Large intestine (tissue), 3 donors: ENCODE measurements at regions not wholly inside any gene's neighbourhood (a gene's known extent, or its start where the extent isn't known, plus 50 kb on each side); places are given as distances from the start of the nearest gene placed in this dataset.
"Not testable (repeated sequence)": the region's sequence is repeated elsewhere in the genome, so short reads cannot be mapped to it uniquely, and the experiment has no call there.

Source experiments
- DNase-seq, 2 donors: peaks; one replicate each; pipeline versions ENCODE4 v3.0.0 to v3.0.0-alpha.2; 2013
- H3K27ac ChIP-seq: one replicate; pipeline ENCODE4 v1.5.1; 2013; ENCODE audit warnings: low read length
- H3K27me3 ChIP-seq: 2 replicates; pipeline ENCODE4 v1.6.1; 2013; ENCODE audit warnings: low read length; ENCODE audit not compliant: control insufficient read depth, insufficient read depth
- H3K36me3 ChIP-seq: 2 replicates; pipeline ENCODE4 v1.6.1; 2013; ENCODE audit warnings: low read length; ENCODE audit not compliant: control insufficient read depth, insufficient read depth
- H3K4me1 ChIP-seq: one replicate; pipeline ENCODE4 v1.6.1; 2013; ENCODE audit warnings: low read length; ENCODE audit not compliant: control insufficient read depth, insufficient read depth
- H3K4me3 ChIP-seq: one replicate; pipeline ENCODE4 v1.5.1; 2013; ENCODE audit warnings: low read length
- H3K9me3 ChIP-seq: one replicate; pipeline ENCODE4 v1.6.1; 2013; ENCODE audit warnings: mild to moderate bottlenecking, low read depth, low read length, moderate library complexity; ENCODE audit not compliant: control insufficient read depth
- WGBS: methylation state at CpG from one replicate; pipeline ENCODE4 v1.1.5; 2013; ENCODE audit warnings: low lambda C conversion rate; ENCODE audit not compliant: insufficient coverage; 5-methylcytosine and 5-hydroxymethylcytosine counted together

GRCh38 chr10:35942057-35942456, 300.0 kb upstream of the FZD8 start:
- Histone ChIP-seq H3K9me3 (no peaks in the 10 kb centered on the region), H3K27me3 (no peaks in the 10 kb centered on the region), H3K4me3 (no peak overlapping the region), H3K36me3 (no peaks in the 10 kb centered on the region), H3K4me1 (no peaks in the 10 kb centered on the region), H3K27ac (no peak overlapping the region)
- no peak for DNase-seq
- no CpG with 5 or more reads among the region's 3 CpGs for WGBS

DNA sequence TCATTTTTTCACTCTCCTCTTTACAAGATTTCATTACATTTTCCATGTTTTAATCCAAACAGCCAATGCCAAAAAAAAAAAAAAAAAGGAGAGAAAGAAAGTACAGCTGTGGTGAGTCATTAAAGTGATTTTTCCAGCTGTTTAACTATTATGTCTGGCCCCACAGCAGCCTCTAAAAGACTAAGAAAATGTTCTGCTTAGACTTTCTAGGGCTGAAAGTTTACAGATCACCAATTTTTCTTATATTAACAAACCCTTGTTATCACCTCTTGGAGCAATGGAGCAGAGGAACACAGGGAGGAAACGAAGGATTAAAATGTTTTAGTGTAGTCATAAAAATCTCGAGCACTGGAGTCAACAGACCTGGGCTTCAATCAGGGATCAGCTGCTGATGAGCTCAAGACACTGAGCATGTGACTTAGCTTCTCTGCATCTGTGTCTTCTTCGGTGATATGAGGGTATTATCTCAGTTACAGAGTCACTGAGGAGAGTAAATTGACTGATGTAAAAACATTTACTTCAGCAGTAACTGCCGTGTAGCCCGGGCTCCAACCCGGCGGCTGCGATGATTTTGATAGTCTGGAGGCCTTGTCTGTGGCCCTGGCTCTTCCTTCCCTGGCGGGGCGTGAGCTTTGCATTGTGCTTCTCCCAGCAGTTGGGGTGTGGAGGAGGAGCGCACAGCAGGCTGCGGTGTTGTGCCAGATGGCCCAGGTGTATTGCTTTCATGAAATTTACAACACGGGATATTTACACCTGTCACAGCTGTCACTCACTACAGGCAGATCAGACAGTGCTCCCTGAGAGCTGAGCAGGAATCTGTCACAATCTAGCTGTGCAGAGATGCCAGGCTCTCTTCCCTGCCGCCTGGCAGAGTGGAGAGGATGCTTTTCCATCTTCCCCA, 298.3 kb upstream of the FZD8 start:
- no CpG with 5 or more reads among the region's 14 CpGs for WGBS
- H3K4me3 ChIP-seq: no peak overlapping the region
- no peaks in the 10 kb centered on the region for H3K9me3 ChIP-seq
- no peak overlapping the region for H3K27ac ChIP-seq
- H3K27me3 ChIP-seq: no peaks in the 10 kb centered on the region
- no peaks in the 10 kb centered on the region for H3K36me3 ChIP-seq
- H3K4me1 ChIP-seq: no peaks in the 10 kb centered on the region
- DNase-seq: peak in 1 of 2 donors; percentile 44

- Histone ChIP-seq H3K27ac (no peak overlapping the region), H3K36me3 (no peaks in the 10 kb centered on the region), H3K9me3 (no peaks in the 10 kb centered on the region), H3K4me1 (peaks cover 5% of the 10 kb centered on the region), H3K4me3 (no peak overlapping the region), H3K27me3 (no peaks in the 10 kb centered on the region)
- DNase-seq: no peak
- WGBS: no CpG with 5 or more reads among the region's 5 CpGs
Observed at GRCh38 chr10:35938160-35938559, 296.1 kb upstream of the FZD8 start.

- no peaks in the 10 kb centered on the region for H3K36me3 ChIP-seq
- H3K27me3 ChIP-seq: no peaks in the 10 kb centered on the region
- peaks cover 5% of the 10 kb centered on the region for H3K4me1 ChIP-seq
- no peak overlapping the region for H3K27ac ChIP-seq
- H3K9me3 ChIP-seq: no peaks in the 10 kb centered on the region
- DNase-seq: no peak
- no peak overlapping the region for H3K4me3 ChIP-seq
- 89% methylated on average over 1 of the region's 7 CpGs for WGBS
Observed at GRCh38 chr10:35937546-35937945, 295.4 kb upstream of the FZD8 start.

DNA sequence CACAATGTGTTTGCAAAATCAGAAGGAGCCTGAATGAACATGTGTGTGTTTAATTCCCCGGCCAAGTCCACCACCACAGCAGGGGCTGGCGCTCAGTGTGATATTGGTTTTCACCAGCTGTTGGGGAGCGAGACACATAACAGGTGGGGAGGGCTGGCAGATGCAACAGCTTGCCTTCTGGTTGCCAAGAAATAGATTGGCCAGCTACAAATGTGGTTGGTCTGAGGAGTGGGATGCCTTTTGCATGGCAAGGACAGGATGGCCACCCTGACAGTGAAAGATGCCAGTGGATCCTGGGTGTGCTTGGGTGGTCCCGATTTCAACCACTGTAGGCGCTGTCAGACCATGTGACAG, 292.5 kb upstream of the FZD8 start:
- DNase-seq: no peak
- H3K4me1 ChIP-seq: peaks cover 5% of the 10 kb centered on the region
- H3K9me3 ChIP-seq: no peaks in the 10 kb centered on the region
- no peak overlapping the region for H3K27ac ChIP-seq
- no peak overlapping the region for H3K4me3 ChIP-seq
- H3K27me3 ChIP-seq: no peaks in the 10 kb centered on the region
- no peaks in the 10 kb centered on the region for H3K36me3 ChIP-seq
- WGBS: no CpG with 5 or more reads among the region's 5 CpGs

DNA sequence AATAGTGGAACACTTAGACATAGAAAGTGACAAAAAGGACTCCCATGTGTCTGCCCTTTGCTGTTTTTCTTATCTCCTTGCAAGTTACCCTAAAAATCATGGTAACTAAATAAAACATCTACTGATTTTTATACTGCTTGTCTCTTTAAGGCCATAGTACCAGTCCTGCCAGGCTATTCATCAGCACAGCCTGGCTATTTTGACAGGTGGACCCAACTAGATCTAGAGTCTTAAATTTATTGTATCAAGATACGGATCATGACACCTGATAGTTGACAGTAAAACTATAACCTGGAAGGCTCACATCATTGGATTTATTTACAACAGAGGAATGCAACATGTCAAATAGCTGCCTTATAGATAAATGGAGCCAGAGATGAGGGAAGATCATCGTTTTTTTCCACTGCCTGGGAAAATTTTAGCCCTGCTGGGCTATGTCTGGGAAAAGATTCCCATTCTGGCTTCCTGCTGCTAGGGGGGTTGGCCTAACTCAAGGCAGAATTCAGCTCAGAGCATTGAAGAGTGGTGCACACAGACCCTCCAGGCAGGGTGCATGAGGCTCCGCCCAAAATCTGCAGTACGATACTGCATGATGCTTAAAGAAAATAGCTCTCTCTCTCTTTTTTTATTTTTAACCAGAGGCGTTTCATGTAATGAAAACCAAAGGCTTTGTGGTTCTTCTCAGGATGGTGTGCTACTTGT, 292.0 kb upstream of the FZD8 start:
- no peaks in the 10 kb centered on the region for H3K9me3 ChIP-seq
- no peak overlapping the region for H3K4me3 ChIP-seq
- no peak for DNase-seq
- H3K27ac ChIP-seq: no peak overlapping the region
- H3K36me3 ChIP-seq: no peaks in the 10 kb centered on the region
- no peaks in the 10 kb centered on the region for H3K27me3 ChIP-seq
- 40% methylated on average over 1 of the region's 5 CpGs for WGBS
- peaks cover 5% of the 10 kb centered on the region for H3K4me1 ChIP-seq

GRCh38 chr10:35933491-35933890, 291.4 kb upstream of the FZD8 start:
- no peak overlapping the region for H3K27ac ChIP-seq
- H3K4me1 ChIP-seq: peaks cover 5% of the 10 kb centered on the region
- H3K4me3 ChIP-seq: no peak overlapping the region
- DNase-seq: no peak
- H3K36me3 ChIP-seq: no peaks in the 10 kb centered on the region
- no peaks in the 10 kb centered on the region for H3K9me3 ChIP-seq
- H3K27me3 ChIP-seq: no peaks in the 10 kb centered on the region
- no CpG with 5 or more reads among the region's 1 CpG for WGBS

GRCh38 chr10:35929962-35930361, 287.9 kb upstream of the FZD8 start:
- H3K27ac ChIP-seq, H3K36me3 ChIP-seq, H3K9me3 ChIP-seq, H3K4me3 ChIP-seq, DNase-seq, H3K4me1 ChIP-seq, H3K27me3 ChIP-seq: not testable (repeated sequence)
- WGBS: no CpG with 5 or more reads among the region's 2 CpGs

- no CpG with 5 or more reads among the region's 6 CpGs for WGBS
- Histone ChIP-seq H3K4me1 (no peaks in the 10 kb centered on the region), H3K4me3 (no peak overlapping the region), H3K27ac (no peak overlapping the region), H3K9me3 (no peaks in the 10 kb centered on the region), H3K27me3 (no peaks in the 10 kb centered on the region), H3K36me3 (no peaks in the 10 kb centered on the region)
- DNase-seq: no peak
Observed at GRCh38 chr10:35928748-35929147, 286.7 kb upstream of the FZD8 start.

- Histone ChIP-seq H3K36me3 (no peaks in the 10 kb centered on the region), H3K27me3 (no peaks in the 10 kb centered on the region), H3K4me1 (no peaks in the 10 kb centered on the region), H3K4me3 (no peak overlapping the region), H3K9me3 (no peaks in the 10 kb centered on the region), H3K27ac (no peak overlapping the region)
- no peak for DNase-seq
- no CpG with 5 or more reads among the region's 9 CpGs for WGBS
Observed at GRCh38 chr10:35927990-35928488, 285.9 kb upstream of the FZD8 start.
